D721Med (cell line): ENCODE measurements at regions not wholly inside any gene's neighbourhood (a gene's known extent, or its start where the extent isn't known, plus 50 kb on each side); places are given as distances from the start of the nearest gene placed in this dataset.
"Not testable (repeated sequence)": the region's sequence is repeated elsewhere in the genome, so short reads cannot be mapped to it uniquely, and the experiment has no call there.

Source experiments
- DNase-seq: peaks from one replicate; pipeline ENCODE4 v3.0.0; 2011; ENCODE audit warnings: low spot score; ENCODE audit not compliant: insufficient read length
- FAIRE-seq: peaks from 2 replicates; lab custom pipeline; 2011; peaks lifted over from hg19 to GRCh38; lab: Jason Lieb, UNC
- CTCF ChIP-seq: IDR thresholded peaks from 2 replicates; pipeline ENCODE4 v1.5.1; 2012; ENCODE audit warnings: mild to moderate bottlenecking, control low read depth; ENCODE audit not compliant: insufficient read depth; ENCODE audit errors: missing control alignments

DNA sequence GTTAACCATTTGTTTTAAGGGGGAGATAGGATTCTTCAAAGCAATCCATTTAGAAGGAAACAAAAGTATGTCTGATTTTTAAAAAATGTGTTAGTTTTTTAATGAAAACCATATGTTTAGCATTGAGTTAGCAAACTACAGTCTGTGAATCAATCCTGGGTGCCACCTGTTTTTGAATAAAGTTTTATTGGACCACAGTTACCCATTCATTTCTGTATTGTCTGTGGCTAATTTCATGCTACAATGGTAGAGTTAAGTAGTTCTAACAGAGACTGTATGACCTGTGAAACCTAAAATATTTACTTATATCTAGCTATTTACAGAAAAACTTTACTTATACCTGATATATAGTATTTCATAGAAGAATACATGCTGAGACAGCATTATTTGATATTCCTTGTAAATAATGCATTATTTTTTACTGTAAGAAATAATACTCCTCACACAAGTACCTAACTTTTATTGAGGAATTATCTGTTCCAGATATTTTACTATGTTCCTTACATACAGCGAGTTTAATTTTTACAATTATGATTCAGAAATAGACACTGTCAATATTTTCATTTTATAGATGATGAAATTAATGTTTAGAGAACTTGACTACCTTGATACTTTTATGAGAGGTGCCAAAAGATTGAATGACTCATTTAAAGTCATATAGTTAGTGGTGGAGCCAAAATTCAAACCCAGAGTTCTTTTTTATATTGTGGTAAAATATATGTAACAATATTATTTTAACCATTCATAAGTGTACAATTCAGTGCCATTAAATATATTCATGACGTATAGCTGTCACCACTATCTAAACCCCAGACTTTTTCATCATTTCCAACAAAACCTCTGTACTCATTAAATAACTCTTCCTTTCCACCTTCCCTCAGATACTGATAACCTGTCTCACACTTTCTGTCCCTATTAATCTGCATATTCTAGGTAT, 122.0 kb downstream of the GLUD2 start:
- DNase-seq: no peak
- FAIRE-seq: no peak
- TF ChIP-seq CTCF: no peak

DNA sequence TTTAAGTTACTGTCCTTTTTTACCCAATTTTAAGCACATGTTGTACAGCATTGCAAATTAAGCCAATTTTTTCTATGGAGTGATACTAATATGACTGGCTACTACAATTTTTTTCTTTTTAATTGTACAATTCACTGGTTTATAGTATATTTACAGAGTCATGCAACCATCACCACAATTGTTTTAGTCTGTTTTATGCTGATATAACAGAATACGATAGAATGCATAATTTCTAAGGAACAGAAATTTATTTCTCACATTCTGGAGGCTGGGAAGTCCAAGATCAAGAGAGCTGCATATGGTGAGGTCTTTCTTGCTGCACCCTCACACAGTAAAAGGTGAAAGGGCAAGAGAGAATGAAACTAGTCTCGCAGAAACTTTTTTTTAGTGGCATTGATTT, 125.3 kb downstream of the GLUD2 start:
- no peak for TF ChIP-seq CTCF
- no peak for FAIRE-seq
- DNase-seq: no peak

DNA sequence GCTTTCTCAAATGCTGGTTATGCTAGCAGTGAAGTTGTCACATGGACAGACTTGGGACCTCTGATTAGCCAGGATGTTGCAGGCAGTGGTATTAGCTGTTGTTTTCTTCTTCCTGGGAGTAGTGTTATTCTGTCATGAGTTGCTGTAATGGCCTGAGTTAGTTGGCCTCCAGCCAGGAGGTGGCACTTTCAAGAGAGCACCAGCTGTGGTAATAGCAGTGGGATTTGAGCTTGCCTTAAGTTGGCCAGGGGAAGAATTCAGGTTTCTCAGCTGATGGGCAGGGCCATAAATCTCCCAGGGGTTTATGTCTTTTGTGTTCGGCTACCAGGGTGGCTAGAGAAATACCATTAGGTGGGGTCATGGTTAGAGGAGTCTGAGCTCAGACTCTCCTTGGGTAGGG, 132.6 kb downstream of the GLUD2 start:
- FAIRE-seq (no peak), DNase-seq (no peak)
- TF ChIP-seq CTCF: no peak

GRCh38 chrX:121191779-121192178, 144.4 kb downstream of the GLUD2 start:
- TF ChIP-seq CTCF: no peak
- FAIRE-seq: no peak
- no peak for DNase-seq

DNA sequence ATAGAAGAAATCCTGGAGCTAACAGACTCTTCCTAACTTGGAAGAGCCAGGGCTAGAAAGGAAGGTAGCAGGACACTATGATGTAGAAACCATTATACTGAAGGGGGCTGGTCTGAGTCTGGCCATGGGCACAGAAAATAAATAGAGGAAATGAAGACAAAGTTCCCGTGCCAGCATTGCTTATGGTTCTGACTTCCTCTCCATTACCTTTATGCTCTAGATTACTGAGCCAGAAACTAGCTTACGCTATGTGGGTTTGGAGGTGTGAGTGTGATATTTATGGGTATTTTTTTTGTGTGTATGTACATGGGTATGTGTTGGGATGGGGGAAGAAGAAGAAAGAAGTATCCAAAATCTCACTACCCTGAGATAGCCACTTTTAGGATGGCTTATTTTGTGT, 148.3 kb downstream of the GLUD2 start:
- DNase-seq (no peak), FAIRE-seq (no peak)
- TF ChIP-seq CTCF: no peak

DNA sequence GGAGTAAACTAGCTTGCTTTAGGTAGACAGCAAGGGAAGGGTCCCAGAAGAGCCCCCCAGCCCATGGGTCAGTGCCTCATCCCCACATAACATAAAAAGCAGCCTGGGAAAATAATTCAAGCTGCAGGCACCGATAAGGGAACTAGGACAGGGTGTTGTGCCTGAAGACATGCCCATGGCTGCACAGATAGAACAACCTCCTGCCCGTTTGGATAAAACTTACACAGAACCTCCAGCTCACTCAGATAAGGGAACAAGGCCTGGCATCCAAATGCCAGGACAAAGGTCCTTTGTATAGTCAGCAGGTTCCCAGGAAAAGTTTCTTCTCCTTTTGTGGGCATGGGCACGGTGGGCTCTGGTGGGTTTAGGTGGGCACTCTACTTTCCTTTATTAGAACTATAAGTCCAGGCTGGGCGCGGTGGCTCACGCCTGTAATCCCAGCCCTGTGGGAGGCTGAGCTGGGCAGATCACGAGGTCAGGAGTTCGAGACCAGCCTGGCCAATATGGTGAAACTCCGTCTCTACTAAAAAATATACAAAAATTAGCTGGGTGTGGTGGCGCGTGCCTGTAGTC, 149.5 kb downstream of the GLUD2 start:
- DNase-seq, FAIRE-seq: not testable (repeated sequence)

DNA sequence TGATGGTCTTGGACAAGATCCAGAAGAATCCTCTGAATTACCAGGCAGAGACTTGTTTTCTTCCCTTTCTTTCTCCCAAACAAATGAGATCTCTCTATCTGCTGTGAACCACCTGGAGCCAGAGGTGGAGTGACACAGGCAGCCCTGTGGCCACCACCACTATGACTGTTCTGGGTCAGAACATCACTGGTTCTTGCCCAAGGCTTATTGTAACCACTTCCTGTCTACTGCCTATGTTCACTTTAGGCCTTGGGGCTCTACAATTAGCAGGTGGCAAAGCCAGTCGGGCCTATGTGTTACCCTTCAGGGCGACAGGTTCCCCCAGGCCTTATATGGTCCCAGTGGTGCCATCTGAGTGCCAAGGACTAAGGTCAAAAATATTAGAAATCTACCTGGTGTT, 161.2 kb downstream of the GLUD2 start:
- TF ChIP-seq CTCF: no peak
- no peak for FAIRE-seq
- no peak for DNase-seq
